BLaER1 treated with 17β-estradiol and CSF1 and Interleukin-3, amounts not matched to agents 10 nM and 100 nM (cell line): ENCODE measurements at regions not wholly inside any gene's neighbourhood (a gene's known extent, or its start where the extent isn't known, plus 50 kb on each side); places are given as distances from the start of the nearest gene placed in this dataset.

ENCODE experiments used
- H3K27ac ChIP-seq, 11 experiments: shearing (Covaris generic); formaldehyde crosslinking; 2 replicates each; pipeline ENCODE4 v1.8.1; 2022
- H3K27me3 ChIP-seq, 11 experiments: shearing (Covaris generic); formaldehyde crosslinking; 2 replicates each; pipeline ENCODE4 v1.8.1; 2022
- H3K36me3 ChIP-seq, 11 experiments: shearing (Covaris generic); formaldehyde crosslinking; 2 replicates each; pipeline ENCODE4 v1.8.1; 2022
- H3K4me1 ChIP-seq, 10 experiments: shearing (Covaris generic); formaldehyde crosslinking; 2 replicates each; pipeline ENCODE4 v1.8.1; 2022
- H3K4me2 ChIP-seq, 11 experiments: shearing (Covaris generic); formaldehyde crosslinking; 2 replicates each; pipeline ENCODE4 v1.8.1; 2022
- H3K4me3 ChIP-seq, 10 experiments: shearing (Covaris generic); formaldehyde crosslinking; 2 replicates each; pipeline ENCODE4 v1.8.1; 2022
- H3K9ac ChIP-seq, 11 experiments: shearing (Covaris generic); formaldehyde crosslinking; 2 replicates each; pipeline ENCODE4 v1.8.1; 2022
- H3K9me3 ChIP-seq, 11 experiments: shearing (Covaris generic); formaldehyde crosslinking; replicated peaks in 1 of 11; 2 replicates each; pipeline ENCODE4 v1.8.1; 2022
- H4K20me1 ChIP-seq, 11 experiments: shearing (Covaris generic); formaldehyde crosslinking; 2 replicates each; pipeline ENCODE4 v1.8.1; 2022
- Cebpa-rat ChIP-seq, 11 experiments: shearing (Covaris generic); IDR thresholded peaks; 2 replicates each; pipeline ENCODE4 v1.8.1; 2022

GRCh38 chr15:95912728-95913127, 417.8 kb upstream of the NR2F2 start:
- no peaks in the 10 kb centered on the region for H4K20me1 ChIP-seq
- H3K4me1 ChIP-seq = no peaks in the 10 kb centered on the region
- H3K27me3 ChIP-seq = no peaks in the 10 kb centered on the region
- no peaks in the 10 kb centered on the region for H3K36me3 ChIP-seq
- H3K9me3 ChIP-seq = no peaks in the 10 kb centered on the region
- H3K27ac ChIP-seq = no peak overlapping the region
- no peak overlapping the region for H3K4me3 ChIP-seq
- no peak overlapping the region for H3K4me2 ChIP-seq
- no peak overlapping the region for H3K9ac ChIP-seq
- no peak for TF ChIP-seq Cebpa-rat (IDR thresholded peaks at IDR 0.05)

- Histone ChIP-seq H3K9me3 (no peaks in the 10 kb centered on the region), H3K27me3 (no peaks in the 10 kb centered on the region), H3K36me3 (no peaks in the 10 kb centered on the region), H3K9ac (no peak overlapping the region), H3K27ac (no peak overlapping the region), H3K4me3 (no peak overlapping the region), H4K20me1 (no peaks in the 10 kb centered on the region), H3K4me2 (no peak overlapping the region), H3K4me1 (no peaks in the 10 kb centered on the region)
- TF ChIP-seq Cebpa-rat (IDR thresholded peaks at IDR 0.05) = no peak
These were observed 413.9 kb upstream of the NR2F2 start for GRCh38 chr15:95916568-95916967.

GRCh38 chr15:95918525-95918924, 412.0 kb upstream of the NR2F2 start:
- Histone ChIP-seq H3K9ac (no peak overlapping the region), H3K27me3 (no peaks in the 10 kb centered on the region), H3K36me3 (no peaks in the 10 kb centered on the region), H3K27ac (no peak overlapping the region), H3K4me1 (no peaks in the 10 kb centered on the region), H3K9me3 (no peaks in the 10 kb centered on the region), H4K20me1 (no peaks in the 10 kb centered on the region), H3K4me2 (no peak overlapping the region), H3K4me3 (no peak overlapping the region)
- TF ChIP-seq Cebpa-rat (IDR thresholded peaks at IDR 0.05) = no peak

- Histone ChIP-seq H3K4me2 (no peak overlapping the region), H3K4me3 (no peak overlapping the region), H3K4me1 (no peaks in the 10 kb centered on the region), H3K27me3 (no peaks in the 10 kb centered on the region), H4K20me1 (no peaks in the 10 kb centered on the region), H3K9me3 (no peaks in the 10 kb centered on the region), H3K36me3 (no peaks in the 10 kb centered on the region), H3K27ac (no peak overlapping the region), H3K9ac (no peak overlapping the region)
- TF ChIP-seq Cebpa-rat (IDR thresholded peaks at IDR 0.05) = no peak
These were observed 411.0 kb upstream of the NR2F2 start for GRCh38 chr15:95919460-95919859.

- no peaks in the 10 kb centered on the region for H3K36me3 ChIP-seq
- no peak overlapping the region for H3K9ac ChIP-seq
- H4K20me1 ChIP-seq = no peaks in the 10 kb centered on the region
- no peaks in the 10 kb centered on the region for H3K4me1 ChIP-seq
- no peak overlapping the region for H3K4me3 ChIP-seq
- no peak overlapping the region for H3K4me2 ChIP-seq
- no peak for TF ChIP-seq Cebpa-rat (IDR thresholded peaks at IDR 0.05)
- H3K9me3 ChIP-seq = no peaks in the 10 kb centered on the region
- H3K27ac ChIP-seq = no peak overlapping the region
- H3K27me3 ChIP-seq = no peaks in the 10 kb centered on the region
These were observed 409.1 kb upstream of the NR2F2 start for GRCh38 chr15:95921404-95921803.

GRCh38 chr15:95922431-95922830, 408.1 kb upstream of the NR2F2 start:
- no peaks in the 10 kb centered on the region for H4K20me1 ChIP-seq
- TF ChIP-seq Cebpa-rat (IDR thresholded peaks at IDR 0.05) = no peak
- H3K9me3 ChIP-seq = no peaks in the 10 kb centered on the region
- no peak overlapping the region for H3K9ac ChIP-seq
- no peak overlapping the region for H3K4me3 ChIP-seq
- H3K27ac ChIP-seq = no peak overlapping the region
- H3K36me3 ChIP-seq = no peaks in the 10 kb centered on the region
- H3K27me3 ChIP-seq = no peaks in the 10 kb centered on the region
- no peaks in the 10 kb centered on the region for H3K4me1 ChIP-seq
- H3K4me2 ChIP-seq = no peak overlapping the region

- TF ChIP-seq Cebpa-rat (IDR thresholded peaks at IDR 0.05) = no peak
- Histone ChIP-seq H4K20me1 (no peaks in the 10 kb centered on the region), H3K4me2 (no peak overlapping the region), H3K27ac (no peak overlapping the region), H3K9ac (no peak overlapping the region), H3K27me3 (no peaks in the 10 kb centered on the region), H3K4me1 (no peaks in the 10 kb centered on the region), H3K36me3 (no peaks in the 10 kb centered on the region), H3K4me3 (no peak overlapping the region), H3K9me3 (no peaks in the 10 kb centered on the region)
These were observed 406.7 kb upstream of the NR2F2 start for GRCh38 chr15:95923792-95924191.

GRCh38 chr15:95928822-95929221, 401.7 kb upstream of the NR2F2 start:
- H3K9ac ChIP-seq = no peak overlapping the region
- H3K9me3 ChIP-seq = no peaks in the 10 kb centered on the region
- no peak overlapping the region for H3K27ac ChIP-seq
- no peaks in the 10 kb centered on the region for H4K20me1 ChIP-seq
- H3K36me3 ChIP-seq = no peaks in the 10 kb centered on the region
- no peak overlapping the region for H3K4me3 ChIP-seq
- no peak for TF ChIP-seq Cebpa-rat (IDR thresholded peaks at IDR 0.05)
- H3K4me2 ChIP-seq = no peak overlapping the region
- H3K27me3 ChIP-seq = no peaks in the 10 kb centered on the region
- no peaks in the 10 kb centered on the region for H3K4me1 ChIP-seq

GRCh38 chr15:95929232-95929846, 401.2 kb upstream of the NR2F2 start:
- no peak for TF ChIP-seq Cebpa-rat (IDR thresholded peaks at IDR 0.05)
- Histone ChIP-seq H3K9me3 (no peaks in the 10 kb centered on the region), H3K27me3 (no peaks in the 10 kb centered on the region), H3K4me3 (no peak overlapping the region), H3K4me2 (no peak overlapping the region), H4K20me1 (no peaks in the 10 kb centered on the region), H3K36me3 (no peaks in the 10 kb centered on the region), H3K27ac (no peak overlapping the region), H3K4me1 (no peaks in the 10 kb centered on the region), H3K9ac (no peak overlapping the region)

GRCh38 chr15:95930659-95931375, 399.7 kb upstream of the NR2F2 start:
- Histone ChIP-seq H3K27me3 (no peaks in the 10 kb centered on the region), H3K9ac (no peak overlapping the region), H3K4me1 (no peaks in the 10 kb centered on the region), H4K20me1 (no peaks in the 10 kb centered on the region), H3K27ac (no peak overlapping the region), H3K4me2 (no peak overlapping the region), H3K4me3 (no peak overlapping the region), H3K9me3 (no peaks in the 10 kb centered on the region), H3K36me3 (no peaks in the 10 kb centered on the region)
- no peak for TF ChIP-seq Cebpa-rat (IDR thresholded peaks at IDR 0.05)
